Osteoblast (primary cell): ENCODE measurements at regions not wholly inside any gene's neighbourhood (a gene's known extent, or its start where the extent isn't known, plus 50 kb on each side); places are given as distances from the start of the nearest gene placed in this dataset.
"Not testable (repeated sequence)": the region's sequence is repeated elsewhere in the genome, so short reads cannot be mapped to it uniquely, and the experiment has no call there.

Experiments
- DNase-seq: peaks from one replicate; pipeline ENCODE4 v3.0.0; 2011; ENCODE audit warnings: low spot score, mixed read lengths; ENCODE audit not compliant: insufficient read length; ENCODE audit errors: missing footprints
- H2AFZ ChIP-seq: 2 replicates; pipeline ENCODE4 v1.6.0; 2011; ENCODE audit warnings: mild to moderate bottlenecking, low read length
- H3K27ac ChIP-seq: 2 replicates; pipeline ENCODE4 v1.5.1; 2011; ENCODE audit warnings: mild to moderate bottlenecking, low read depth, low read length, moderate library complexity
- H3K27me3 ChIP-seq: 2 replicates; pipeline ENCODE4 v1.6.0; 2012; ENCODE audit warnings: mild to moderate bottlenecking, control low read depth, inconsistent platforms, low read length, moderate library complexity; ENCODE audit not compliant: insufficient read depth
- H3K36me3 ChIP-seq: 2 replicates; pipeline ENCODE4 v1.5.1; 2011; ENCODE audit warnings: mild to moderate bottlenecking, low read length, control low read depth, moderate library complexity; ENCODE audit not compliant: insufficient read depth
- H3K4me1 ChIP-seq: 2 replicates; pipeline ENCODE4 v1.5.1; 2011; ENCODE audit warnings: mild to moderate bottlenecking, low read length, control low read depth, moderate library complexity; ENCODE audit not compliant: insufficient read depth
- H3K4me2 ChIP-seq: 2 replicates; pipeline ENCODE4 v1.6.0; 2011; ENCODE audit warnings: mild to moderate bottlenecking, low read length; ENCODE audit not compliant: insufficient read depth
- H3K4me3 ChIP-seq: fragments of 200-600 bp; sonication (generic); 3 replicates; pipeline ENCODE4 v1.5.1; 2012; ENCODE audit warnings: mild to moderate bottlenecking, low read length, inconsistent platforms; ENCODE audit not compliant: insufficient read depth
- H3K79me2 ChIP-seq: 2 replicates; pipeline ENCODE4 v1.6.0; 2012; ENCODE audit warnings: mild to moderate bottlenecking, low read length, control low read depth, inconsistent platforms; ENCODE audit not compliant: insufficient read depth
- H3K9me3 ChIP-seq: 2 replicates; pipeline ENCODE4 v1.5.1; 2011; ENCODE audit warnings: low read depth, low read length, control low read depth
- H4K20me1 ChIP-seq: 2 replicates; pipeline ENCODE4 v1.6.0; 2012; ENCODE audit warnings: mild to moderate bottlenecking, low read length, control low read depth; ENCODE audit not compliant: insufficient read depth
- CTCF ChIP-seq: IDR thresholded peaks from 2 replicates; pipeline ENCODE4 v1.5.1; 2011; ENCODE audit warnings: mild to moderate bottlenecking, low read depth, low read length, moderate library complexity; ENCODE audit errors: extremely low read depth

- H3K27me3 ChIP-seq, H3K4me2 ChIP-seq, DNase-seq, H3K4me3 ChIP-seq, H3K27ac ChIP-seq, H2AFZ ChIP-seq, H3K4me1 ChIP-seq, H3K79me2 ChIP-seq, H3K9me3 ChIP-seq, H4K20me1 ChIP-seq, H3K36me3 ChIP-seq: not testable (repeated sequence)
Observed at GRCh38 chrX:83749736-83750135, 111.2 kb upstream of the CYLC1 start.

DNA sequence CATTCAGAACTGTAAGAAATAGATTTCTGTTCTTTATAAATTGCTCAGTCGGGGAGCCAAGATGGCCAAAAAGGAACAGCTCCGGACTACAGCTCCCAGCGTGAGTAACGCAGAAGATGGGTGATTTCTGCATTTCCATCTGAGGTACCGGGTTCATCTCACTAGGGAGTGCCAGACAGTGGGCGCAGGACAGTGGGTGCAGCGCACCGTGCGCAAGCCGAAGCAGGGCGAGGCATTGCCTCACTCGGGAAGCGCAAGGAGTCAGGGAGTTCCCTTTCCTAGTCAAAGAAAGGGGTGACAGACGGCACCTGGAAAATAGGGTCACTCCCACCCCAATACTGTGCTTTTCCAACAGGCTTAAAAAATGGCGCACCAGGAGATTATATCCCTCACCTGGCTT is 110.5 kb upstream of the CYLC1 start:
- not testable (repeated sequence) for DNase-seq, H3K79me2 ChIP-seq, H4K20me1 ChIP-seq, H3K27ac ChIP-seq, H3K36me3 ChIP-seq, H3K4me1 ChIP-seq, H2AFZ ChIP-seq, H3K9me3 ChIP-seq, H3K4me2 ChIP-seq, H3K4me3 ChIP-seq, H3K27me3 ChIP-seq

- TF ChIP-seq CTCF = peak; percentile 39
- DNase-seq = no peak
- Histone ChIP-seq H3K27me3 (no peaks in the 10 kb centered on the region), H3K27ac (no peak overlapping the region), H3K4me2 (no peak overlapping the region), H3K9me3 (no peaks in the 10 kb centered on the region), H3K4me1 (no peaks in the 10 kb centered on the region), H3K79me2 (no peaks in the 10 kb centered on the region), H3K4me3 (no peak overlapping the region), H3K36me3 (no peaks in the 10 kb centered on the region), H2AFZ (no peak overlapping the region), H4K20me1 (no peaks in the 10 kb centered on the region)
Observed at GRCh38 chrX:83759872-83760271, 101.1 kb upstream of the CYLC1 start.

DNA sequence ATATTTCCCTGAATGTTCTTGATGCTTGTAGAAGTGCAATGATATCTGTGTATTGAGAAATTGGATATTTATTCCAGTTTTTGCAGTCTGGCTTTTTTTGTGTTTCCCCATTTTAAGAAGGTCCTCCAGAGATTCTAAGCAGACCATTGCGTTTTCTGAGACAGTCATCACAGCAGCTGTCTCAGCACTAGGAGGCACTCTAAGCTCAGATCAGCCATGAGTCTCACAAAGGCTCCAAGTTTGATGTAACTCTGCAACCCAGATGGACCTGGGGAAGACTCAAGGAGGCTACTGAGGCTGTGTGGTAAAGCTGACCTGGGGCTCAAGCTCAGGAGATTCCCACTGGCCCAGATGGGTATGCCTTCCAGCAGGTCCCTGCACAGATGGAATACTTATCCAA is 89.3 kb upstream of the CYLC1 start:
- H3K27ac ChIP-seq = no peak overlapping the region
- no peak for TF ChIP-seq CTCF

More for the DNA sequence above, 89.3 kb upstream of the CYLC1 start:
- H3K27me3 ChIP-seq = no peaks in the 10 kb centered on the region
- no peaks in the 10 kb centered on the region for H3K4me1 ChIP-seq
- H3K4me2 ChIP-seq = no peak overlapping the region
- H3K9me3 ChIP-seq = no peaks in the 10 kb centered on the region
- H4K20me1 ChIP-seq = no peaks in the 10 kb centered on the region
- H2AFZ ChIP-seq = no peak overlapping the region
- no peak overlapping the region for H3K4me3 ChIP-seq
- no peak for DNase-seq
- H3K36me3 ChIP-seq = no peaks in the 10 kb centered on the region
- no peaks in the 10 kb centered on the region for H3K79me2 ChIP-seq
